A673 (cell line): ENCODE measurements at regions not wholly inside any gene's neighbourhood (a gene's known extent, or its start where the extent isn't known, plus 50 kb on each side); places are given as distances from the start of the nearest gene placed in this dataset.

Experiments used
- EZH2 ChIP-seq: fragments of 200-600 bp; sonication (generic); IDR thresholded peaks from 2 replicates; pipeline ENCODE4 v1.6.1; 2017; ENCODE audit warnings: borderline replicate concordance, low read depth, mild to moderate bottlenecking, mixed read lengths, antibody characterized with exemption, low read length; ENCODE audit not compliant: poor library complexity, severe bottlenecking
- TF ChIP-seq, protein P1 (sequence below): fragments of 300-800, 200-600 bp; sonication (generic); conservative IDR thresholded peaks from 2 replicates; pipeline ENCODE4 v1.5.1; 2017; ENCODE audit warnings: low read depth, mild to moderate bottlenecking, antibody characterized with exemption, low read length, moderate library complexity, mixed read lengths

DNA sequence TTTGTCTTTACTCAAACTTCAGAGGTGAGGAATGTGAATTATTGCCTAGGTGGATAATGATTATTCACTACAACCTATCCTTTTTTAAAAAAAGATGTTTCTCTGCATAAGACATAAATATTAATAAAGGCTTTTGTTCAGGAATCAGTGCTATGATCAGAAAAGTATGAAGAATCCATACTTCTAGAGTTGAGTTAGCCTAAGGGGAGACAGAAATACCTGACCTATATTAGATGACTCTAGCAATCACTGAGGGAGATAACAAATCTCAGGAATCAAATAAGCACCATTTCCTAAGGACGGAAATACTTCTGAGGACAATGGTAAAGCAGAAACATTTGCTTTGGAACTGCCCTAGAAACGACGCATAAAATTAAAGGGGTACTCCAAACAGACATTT lies 763.8 kb downstream of the GBE1 start:
- TF ChIP-seq, protein P1, sequence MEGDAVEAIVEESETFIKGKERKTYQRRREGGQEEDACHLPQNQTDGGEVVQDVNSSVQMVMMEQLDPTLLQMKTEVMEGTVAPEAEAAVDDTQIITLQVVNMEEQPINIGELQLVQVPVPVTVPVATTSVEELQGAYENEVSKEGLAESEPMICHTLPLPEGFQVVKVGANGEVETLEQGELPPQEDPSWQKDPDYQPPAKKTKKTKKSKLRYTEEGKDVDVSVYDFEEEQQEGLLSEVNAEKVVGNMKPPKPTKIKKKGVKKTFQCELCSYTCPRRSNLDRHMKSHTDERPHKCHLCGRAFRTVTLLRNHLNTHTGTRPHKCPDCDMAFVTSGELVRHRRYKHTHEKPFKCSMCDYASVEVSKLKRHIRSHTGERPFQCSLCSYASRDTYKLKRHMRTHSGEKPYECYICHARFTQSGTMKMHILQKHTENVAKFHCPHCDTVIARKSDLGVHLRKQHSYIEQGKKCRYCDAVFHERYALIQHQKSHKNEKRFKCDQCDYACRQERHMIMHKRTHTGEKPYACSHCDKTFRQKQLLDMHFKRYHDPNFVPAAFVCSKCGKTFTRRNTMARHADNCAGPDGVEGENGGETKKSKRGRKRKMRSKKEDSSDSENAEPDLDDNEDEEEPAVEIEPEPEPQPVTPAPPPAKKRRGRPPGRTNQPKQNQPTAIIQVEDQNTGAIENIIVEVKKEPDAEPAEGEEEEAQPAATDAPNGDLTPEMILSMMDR: no peak
- no peak for TF ChIP-seq EZH2
